ENCODE measurements at regions not wholly inside any gene's neighbourhood (a gene's known extent, or its start where the extent isn't known, plus 50 kb on each side); places are given as distances from the start of the nearest gene placed in this dataset.
"Not testable (repeated sequence)": the region's sequence is repeated elsewhere in the genome, so short reads cannot be mapped to it uniquely, and the experiment has no call there.

- Histone ChIP-seq H3K36me3 (ENCODE audit: control insufficient read depth in 3 of 3, insufficient read depth in 2 of 3, low read depth in 1 of 3, low read length in 3 of 3) (no peaks in the 10 kb centered on the region), H3K9me3 (ENCODE audit: control insufficient read depth in 2 of 2, insufficient read depth in 1 of 2, low read depth in 1 of 2, low read length in 1 of 2) (no peaks in the 10 kb centered on the region), H3K4me3 (ENCODE audit: low read depth in 1 of 3, low read length in 3 of 3) (no peak overlapping the region), H3K4me1 (ENCODE audit: control insufficient read depth in 3 of 3, insufficient read depth in 2 of 3, low read depth in 1 of 3, low read length in 2 of 3) (peaks cover 0 to 5% (median 2%) of the 10 kb centered on the region in 3 donors), H3K27me3 (ENCODE audit: control insufficient read depth in 3 of 3, insufficient read depth in 3 of 3, low read length in 3 of 3) (no peaks in the 10 kb centered on the region), H3K27ac (ENCODE audit: low read depth in 1 of 3, low read length in 2 of 3) (no peak overlapping the region)
- DNase-seq (no peak), FAIRE-seq (no peak)
- WGBS, 3 donors, result 78 to 86% (median 79%) methylated on average over 2 of the region's 2 CpGs
These were observed 149.4 kb downstream of the HSD17B3 start for GRCh38 chr9:96152550-96152949.

GRCh38 chr9:96150324-96151227, 151.4 kb downstream of the HSD17B3 start:
- H3K36me3 ChIP-seq (ENCODE audit: control insufficient read depth in 3 of 3, insufficient read depth in 2 of 3, low read depth in 1 of 3, low read length in 3 of 3), result no peaks in the 10 kb centered on the region
- H3K4me1 ChIP-seq (ENCODE audit: control insufficient read depth in 3 of 3, insufficient read depth in 2 of 3, low read depth in 1 of 3, low read length in 2 of 3), result peaks cover 0 to 5% (median 2%) of the 10 kb centered on the region in 3 donors
- DNase-seq, result peak in 1 of 2 donors; percentile 49
- H3K27ac ChIP-seq (ENCODE audit: low read depth in 1 of 3, low read length in 2 of 3), result peak overlapping the region in 1 of 3 donors; percentile 14
- FAIRE-seq, result no peak
- WGBS, 3 donors, result 65 to 84% (median 66%) methylated on average over 11 of the region's 11 CpGs
- H3K9me3 ChIP-seq (ENCODE audit: control insufficient read depth in 2 of 2, insufficient read depth in 1 of 2, low read depth in 1 of 2, low read length in 1 of 2), result no peaks in the 10 kb centered on the region
- H3K27me3 ChIP-seq (ENCODE audit: control insufficient read depth in 3 of 3, insufficient read depth in 3 of 3, low read length in 3 of 3), result no peaks in the 10 kb centered on the region
- H3K4me3 ChIP-seq (ENCODE audit: low read depth in 1 of 3, low read length in 3 of 3), result no peak overlapping the region

GRCh38 chr9:96149533-96150280, 152.3 kb downstream of the HSD17B3 start:
- no peak overlapping the region for H3K4me3 ChIP-seq (ENCODE audit: low read depth in 1 of 3, low read length in 3 of 3)
- FAIRE-seq, result no peak

GRCh38 chr9:96148634-96149532, 153.1 kb downstream of the HSD17B3 start:
- FAIRE-seq (no peak), DNase-seq (peak in 1 of 2 donors; percentile 44)
- Histone ChIP-seq H3K36me3 (ENCODE audit: control insufficient read depth in 3 of 3, insufficient read depth in 2 of 3, low read depth in 1 of 3, low read length in 3 of 3) (no peaks in the 10 kb centered on the region), H3K27ac (ENCODE audit: low read depth in 1 of 3, low read length in 2 of 3) (no peak overlapping the region), H3K4me1 (ENCODE audit: control insufficient read depth in 3 of 3, insufficient read depth in 2 of 3, low read depth in 1 of 3, low read length in 2 of 3) (peaks cover 0 to 5% (median 2%) of the 10 kb centered on the region in 3 donors), H3K9me3 (ENCODE audit: control insufficient read depth in 2 of 2, insufficient read depth in 1 of 2, low read depth in 1 of 2, low read length in 1 of 2) (no peaks in the 10 kb centered on the region), H3K4me3 (ENCODE audit: low read depth in 1 of 3, low read length in 3 of 3) (no peak overlapping the region), H3K27me3 (ENCODE audit: control insufficient read depth in 3 of 3, insufficient read depth in 3 of 3, low read length in 3 of 3) (no peaks in the 10 kb centered on the region)
- WGBS, 3 donors, result 43 to 60% (median 58%) methylated on average over 8 of the region's 8 CpGs

More at GRCh38 chr9:96149533-96150280, 152.3 kb downstream of the HSD17B3 start:
- H3K27ac ChIP-seq (ENCODE audit: low read depth in 1 of 3, low read length in 2 of 3), result no peak overlapping the region
- H3K27me3 ChIP-seq (ENCODE audit: control insufficient read depth in 3 of 3, insufficient read depth in 3 of 3, low read length in 3 of 3), result no peaks in the 10 kb centered on the region
- WGBS, 3 donors, result 58 to 88% (median 61%) methylated on average over 13 of the region's 13 CpGs
- no peaks in the 10 kb centered on the region for H3K9me3 ChIP-seq (ENCODE audit: control insufficient read depth in 2 of 2, insufficient read depth in 1 of 2, low read depth in 1 of 2, low read length in 1 of 2)
- H3K36me3 ChIP-seq (ENCODE audit: control insufficient read depth in 3 of 3, insufficient read depth in 2 of 3, low read depth in 1 of 3, low read length in 3 of 3), result no peaks in the 10 kb centered on the region
- DNase-seq, result no peak
- H3K4me1 ChIP-seq (ENCODE audit: control insufficient read depth in 3 of 3, insufficient read depth in 2 of 3, low read depth in 1 of 3, low read length in 2 of 3), result peaks cover 0 to 5% (median 2%) of the 10 kb centered on the region in 3 donors

- H3K27me3 ChIP-seq (ENCODE audit: control insufficient read depth in 3 of 3, insufficient read depth in 3 of 3, low read length in 3 of 3); H3K36me3 ChIP-seq (ENCODE audit: control insufficient read depth in 3 of 3, insufficient read depth in 2 of 3, low read depth in 1 of 3, low read length in 3 of 3); FAIRE-seq; H3K4me3 ChIP-seq (ENCODE audit: low read depth in 1 of 3, low read length in 3 of 3); H3K4me1 ChIP-seq (ENCODE audit: control insufficient read depth in 3 of 3, insufficient read depth in 2 of 3, low read depth in 1 of 3, low read length in 2 of 3); DNase-seq; H3K9me3 ChIP-seq (ENCODE audit: control insufficient read depth in 2 of 2, insufficient read depth in 1 of 2, low read depth in 1 of 2, low read length in 1 of 2): not testable (repeated sequence)
- peak overlapping the region in 1 of 3 donors; percentile 52 for H3K27ac ChIP-seq (ENCODE audit: low read depth in 1 of 3, low read length in 2 of 3)
- WGBS, 3 donors, result 47 to 76% (median 58%) methylated on average over 11 of the region's 11 CpGs
These were observed 154.9 kb downstream of the HSD17B3 start for GRCh38 chr9:96147029-96147428.

GRCh38 chr9:96141666-96142065, 160.3 kb downstream of the HSD17B3 start:
- DNase-seq (no peak), FAIRE-seq (no peak)
- Histone ChIP-seq H3K4me1 (ENCODE audit: control insufficient read depth in 3 of 3, insufficient read depth in 2 of 3, low read depth in 1 of 3, low read length in 2 of 3) (peaks cover 0 to 22% (median 5%) of the 10 kb centered on the region in 3 donors), H3K27ac (ENCODE audit: low read depth in 1 of 3, low read length in 2 of 3) (peak overlapping the region in 2 of 3 donors; percentile 53 to 63), H3K9me3 (ENCODE audit: control insufficient read depth in 2 of 2, insufficient read depth in 1 of 2, low read depth in 1 of 2, low read length in 1 of 2) (peaks cover 0 to 5% of the 10 kb centered on the region in 2 donors), H3K36me3 (ENCODE audit: control insufficient read depth in 3 of 3, insufficient read depth in 2 of 3, low read depth in 1 of 3, low read length in 3 of 3) (no peaks in the 10 kb centered on the region), H3K27me3 (ENCODE audit: control insufficient read depth in 3 of 3, insufficient read depth in 3 of 3, low read length in 3 of 3) (no peaks in the 10 kb centered on the region), H3K4me3 (ENCODE audit: low read depth in 1 of 3, low read length in 3 of 3) (no peak overlapping the region)
- WGBS, 3 donors, result 53 to 59% (median 58%) methylated on average over 5 of the region's 5 CpGs

- no peak for DNase-seq
- peaks cover 0 to 5% of the 10 kb centered on the region in 2 donors for H3K9me3 ChIP-seq (ENCODE audit: control insufficient read depth in 2 of 2, insufficient read depth in 1 of 2, low read depth in 1 of 2, low read length in 1 of 2)
- H3K27me3 ChIP-seq (ENCODE audit: control insufficient read depth in 3 of 3, insufficient read depth in 3 of 3, low read length in 3 of 3), result no peaks in the 10 kb centered on the region
- H3K4me1 ChIP-seq (ENCODE audit: control insufficient read depth in 3 of 3, insufficient read depth in 2 of 3, low read depth in 1 of 3, low read length in 2 of 3), result peaks cover 0 to 22% (median 5%) of the 10 kb centered on the region in 3 donors
- FAIRE-seq, result no peak
- H3K27ac ChIP-seq (ENCODE audit: low read depth in 1 of 3, low read length in 2 of 3), result peak overlapping the region in 2 of 3 donors; percentile 63 to 86
- WGBS, 3 donors, result 76 to 90% (median 89%) methylated on average over 11 of the region's 11 CpGs
- H3K36me3 ChIP-seq (ENCODE audit: control insufficient read depth in 3 of 3, insufficient read depth in 2 of 3, low read depth in 1 of 3, low read length in 3 of 3), result no peaks in the 10 kb centered on the region
- H3K4me3 ChIP-seq (ENCODE audit: low read depth in 1 of 3, low read length in 3 of 3), result no peak overlapping the region
These were observed 160.9 kb downstream of the HSD17B3 start for GRCh38 chr9:96141128-96141474.

Measured in small intestine (tissue), 7 donors.